ENCODE measurements at regions not wholly inside any gene's neighbourhood (a gene's known extent, or its start where the extent isn't known, plus 50 kb on each side); places are given as distances from the start of the nearest gene placed in this dataset.
"Not testable (repeated sequence)": the region's sequence is repeated elsewhere in the genome, so short reads cannot be mapped to it uniquely, and the experiment has no call there.

DNA sequence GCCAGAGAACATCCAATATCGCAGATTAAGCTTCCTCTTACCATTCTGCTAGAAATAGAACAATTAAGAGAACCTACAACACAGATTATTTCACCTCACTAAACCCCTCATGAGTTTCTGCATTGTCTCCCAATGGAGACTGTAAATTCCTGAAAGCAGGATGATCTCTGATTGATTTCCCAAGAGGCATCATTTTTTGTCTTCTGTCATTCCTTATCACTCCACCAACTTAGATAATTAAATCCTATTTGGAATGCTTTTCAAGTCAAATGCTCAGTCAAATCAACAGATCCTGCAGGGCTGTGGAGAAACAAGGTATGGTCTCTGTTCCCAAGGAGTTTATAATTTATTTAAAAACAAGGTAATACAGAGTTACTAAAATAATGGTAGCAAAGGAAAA lies 161.5 kb downstream of the MTERF1 start:
- Histone ChIP-seq H2AFZ (no peak overlapping the region), H3K27ac (no peak overlapping the region), H3K9me3 (ENCODE audit: control insufficient read depth, low read length) (no peaks in the 10 kb centered on the region), H3K4me3 (ENCODE audit: low read depth, low read length) (no peak overlapping the region), H3K4me1 (no peaks in the 10 kb centered on the region), H3K9ac (no peak overlapping the region), H3K27me3 (ENCODE audit: control insufficient read depth, insufficient read depth, low read length) (no peaks in the 10 kb centered on the region), H3K4me2 (ENCODE audit: low read length) (no peak overlapping the region), H3K36me3 (ENCODE audit: control insufficient read depth, insufficient read depth, low read length) (no peaks in the 10 kb centered on the region), H3K79me2 (no peaks in the 10 kb centered on the region)
- TF ChIP-seq, protein P1, sequence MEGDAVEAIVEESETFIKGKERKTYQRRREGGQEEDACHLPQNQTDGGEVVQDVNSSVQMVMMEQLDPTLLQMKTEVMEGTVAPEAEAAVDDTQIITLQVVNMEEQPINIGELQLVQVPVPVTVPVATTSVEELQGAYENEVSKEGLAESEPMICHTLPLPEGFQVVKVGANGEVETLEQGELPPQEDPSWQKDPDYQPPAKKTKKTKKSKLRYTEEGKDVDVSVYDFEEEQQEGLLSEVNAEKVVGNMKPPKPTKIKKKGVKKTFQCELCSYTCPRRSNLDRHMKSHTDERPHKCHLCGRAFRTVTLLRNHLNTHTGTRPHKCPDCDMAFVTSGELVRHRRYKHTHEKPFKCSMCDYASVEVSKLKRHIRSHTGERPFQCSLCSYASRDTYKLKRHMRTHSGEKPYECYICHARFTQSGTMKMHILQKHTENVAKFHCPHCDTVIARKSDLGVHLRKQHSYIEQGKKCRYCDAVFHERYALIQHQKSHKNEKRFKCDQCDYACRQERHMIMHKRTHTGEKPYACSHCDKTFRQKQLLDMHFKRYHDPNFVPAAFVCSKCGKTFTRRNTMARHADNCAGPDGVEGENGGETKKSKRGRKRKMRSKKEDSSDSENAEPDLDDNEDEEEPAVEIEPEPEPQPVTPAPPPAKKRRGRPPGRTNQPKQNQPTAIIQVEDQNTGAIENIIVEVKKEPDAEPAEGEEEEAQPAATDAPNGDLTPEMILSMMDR (IDR thresholded peaks at IDR 0.05): no peak

GRCh38 chr7:91720260-91720937 lies 160.1 kb downstream of the MTERF1 start:
- Histone ChIP-seq H3K27ac (no peak overlapping the region), H2AFZ (no peak overlapping the region), H3K4me3 (ENCODE audit: low read depth, low read length) (no peak overlapping the region), H3K9me3 (ENCODE audit: control insufficient read depth, low read length) (no peaks in the 10 kb centered on the region), H3K79me2 (no peaks in the 10 kb centered on the region), H3K36me3 (ENCODE audit: control insufficient read depth, insufficient read depth, low read length) (no peaks in the 10 kb centered on the region), H3K27me3 (ENCODE audit: control insufficient read depth, insufficient read depth, low read length) (no peaks in the 10 kb centered on the region), H3K9ac (no peak overlapping the region), H3K4me2 (ENCODE audit: low read length) (no peak overlapping the region), H3K4me1 (no peaks in the 10 kb centered on the region)
- TF ChIP-seq, protein P1 (IDR thresholded peaks at IDR 0.05): no peak

DNA sequence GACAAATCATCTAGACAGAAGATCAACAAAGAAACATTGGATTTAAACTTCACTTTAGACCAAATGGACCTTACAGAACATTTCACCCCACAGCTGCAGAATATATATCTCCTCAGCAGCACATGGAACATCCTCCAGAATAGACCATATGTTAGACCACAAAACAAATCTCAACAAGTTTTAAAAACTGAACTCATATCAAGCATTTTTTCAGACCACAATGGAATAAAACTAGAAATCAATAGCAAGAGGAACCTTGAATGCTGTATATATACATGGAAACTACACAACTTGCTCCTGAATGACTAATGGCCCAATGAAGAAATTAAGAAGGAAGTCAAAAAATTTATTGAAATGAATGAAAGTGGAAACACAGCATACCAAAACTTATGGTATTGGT lies 157.7 kb downstream of the MTERF1 start:
- no peaks in the 10 kb centered on the region for H3K79me2 ChIP-seq
- no peak overlapping the region for H3K4me3 ChIP-seq (ENCODE audit: low read depth, low read length)
- H3K4me1 ChIP-seq: no peaks in the 10 kb centered on the region
- no peaks in the 10 kb centered on the region for H3K27me3 ChIP-seq (ENCODE audit: control insufficient read depth, insufficient read depth, low read length)
- no peaks in the 10 kb centered on the region for H3K36me3 ChIP-seq (ENCODE audit: control insufficient read depth, insufficient read depth, low read length)
- no peak overlapping the region for H2AFZ ChIP-seq
- no peak overlapping the region for H3K4me2 ChIP-seq (ENCODE audit: low read length)
- H3K27ac ChIP-seq: no peak overlapping the region
- H3K9me3 ChIP-seq (ENCODE audit: control insufficient read depth, low read length): no peaks in the 10 kb centered on the region
- TF ChIP-seq, protein P1 (IDR thresholded peaks at IDR 0.05): no peak
- H3K9ac ChIP-seq: no peak overlapping the region

DNA sequence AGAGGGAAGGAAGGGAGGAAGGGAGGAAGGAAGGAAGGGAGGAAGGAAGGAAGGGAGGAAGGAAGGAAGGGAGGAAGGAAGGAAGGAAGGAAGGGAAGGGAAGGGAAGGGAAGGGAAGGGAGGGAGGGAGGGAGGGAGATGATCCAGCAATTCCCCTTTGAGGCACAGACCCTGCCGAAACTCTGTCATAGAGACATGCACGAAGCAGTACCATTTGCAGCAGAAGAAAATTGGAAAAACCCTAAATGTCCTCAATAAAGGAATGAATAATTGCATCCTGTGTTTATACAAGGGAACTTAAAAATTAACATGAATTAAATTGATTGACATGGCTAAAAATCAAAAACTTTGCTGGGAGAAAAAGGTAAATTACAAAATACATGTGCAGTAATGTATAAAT lies 151.5 kb downstream of the MTERF1 start:
- not testable (repeated sequence) for H2AFZ ChIP-seq; H3K27me3 ChIP-seq (ENCODE audit: control insufficient read depth, insufficient read depth, low read length); H3K9ac ChIP-seq; H3K27ac ChIP-seq; H3K4me3 ChIP-seq (ENCODE audit: low read depth, low read length); H3K36me3 ChIP-seq (ENCODE audit: control insufficient read depth, insufficient read depth, low read length); H3K4me1 ChIP-seq; H3K79me2 ChIP-seq; H3K9me3 ChIP-seq (ENCODE audit: control insufficient read depth, low read length); H3K4me2 ChIP-seq (ENCODE audit: low read length)

DNA sequence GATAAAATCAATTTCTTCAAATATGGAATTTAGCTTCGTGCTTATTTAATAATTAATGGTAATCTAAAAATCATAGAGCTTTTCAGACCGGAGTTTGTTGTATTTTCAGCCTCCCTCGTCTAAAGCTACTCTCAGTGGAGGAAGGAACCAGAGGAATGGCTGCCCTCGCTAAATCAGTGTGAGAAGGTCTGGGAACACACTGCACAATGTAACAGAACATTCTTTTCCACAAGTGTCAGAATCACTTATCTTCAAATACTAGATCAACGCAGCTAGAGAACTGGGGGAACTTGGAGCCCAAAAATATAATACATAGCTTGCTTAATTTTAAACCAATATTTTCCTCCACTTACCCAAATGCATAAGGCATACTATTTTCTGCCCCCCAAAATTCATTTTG lies 148.5 kb downstream of the MTERF1 start:
- no peaks in the 10 kb centered on the region for H3K79me2 ChIP-seq
- no peaks in the 10 kb centered on the region for H3K9me3 ChIP-seq (ENCODE audit: control insufficient read depth, low read length)
- no peak overlapping the region for H3K9ac ChIP-seq
- H3K27ac ChIP-seq: no peak overlapping the region
- H3K36me3 ChIP-seq (ENCODE audit: control insufficient read depth, insufficient read depth, low read length): no peaks in the 10 kb centered on the region
- H3K4me1 ChIP-seq: no peaks in the 10 kb centered on the region
- no peak overlapping the region for H3K4me3 ChIP-seq (ENCODE audit: low read depth, low read length)
- no peak overlapping the region for H2AFZ ChIP-seq
- no peaks in the 10 kb centered on the region for H3K27me3 ChIP-seq (ENCODE audit: control insufficient read depth, insufficient read depth, low read length)
- H3K4me2 ChIP-seq (ENCODE audit: low read length): no peak overlapping the region
- TF ChIP-seq, protein P1 (IDR thresholded peaks at IDR 0.05): no peak
